GM19467 (cell line): ENCODE measurements at regions not wholly inside any gene's neighbourhood (a gene's known extent, or its start where the extent isn't known, plus 50 kb on each side); places are given as distances from the start of the nearest gene placed in this dataset.
"Not testable (repeated sequence)": the region's sequence is repeated elsewhere in the genome, so short reads cannot be mapped to it uniquely, and the experiment has no call there.

Experiments used
- ATAC-seq: cut with Tn5 transposase; IDR thresholded peaks from one replicate; pipeline ENCODE4 v1.9.1; 2021; ENCODE audit warnings: mild to moderate bottlenecking, moderate library complexity; ENCODE audit not compliant: unreplicated experiment

DNA sequence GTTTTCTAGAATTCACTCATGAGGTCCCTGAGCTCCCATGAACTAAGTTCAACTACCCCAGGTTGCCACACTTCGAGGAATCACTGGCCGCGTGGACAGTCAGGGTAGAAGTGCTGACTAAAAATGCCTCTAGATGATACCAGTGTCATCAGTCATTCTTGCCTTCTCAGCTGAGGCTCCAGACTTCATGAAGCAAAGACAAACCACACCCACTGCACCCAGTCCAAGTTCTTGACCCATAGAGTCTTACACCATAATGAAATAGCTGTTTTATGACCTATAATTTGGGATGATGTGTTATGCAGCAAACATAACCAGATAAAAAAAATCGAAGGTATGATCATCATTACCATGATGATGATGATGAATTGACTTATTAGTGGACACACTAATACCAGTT is 632.9 kb upstream of the TLE4 start:
- no peak for ATAC-seq

DNA sequence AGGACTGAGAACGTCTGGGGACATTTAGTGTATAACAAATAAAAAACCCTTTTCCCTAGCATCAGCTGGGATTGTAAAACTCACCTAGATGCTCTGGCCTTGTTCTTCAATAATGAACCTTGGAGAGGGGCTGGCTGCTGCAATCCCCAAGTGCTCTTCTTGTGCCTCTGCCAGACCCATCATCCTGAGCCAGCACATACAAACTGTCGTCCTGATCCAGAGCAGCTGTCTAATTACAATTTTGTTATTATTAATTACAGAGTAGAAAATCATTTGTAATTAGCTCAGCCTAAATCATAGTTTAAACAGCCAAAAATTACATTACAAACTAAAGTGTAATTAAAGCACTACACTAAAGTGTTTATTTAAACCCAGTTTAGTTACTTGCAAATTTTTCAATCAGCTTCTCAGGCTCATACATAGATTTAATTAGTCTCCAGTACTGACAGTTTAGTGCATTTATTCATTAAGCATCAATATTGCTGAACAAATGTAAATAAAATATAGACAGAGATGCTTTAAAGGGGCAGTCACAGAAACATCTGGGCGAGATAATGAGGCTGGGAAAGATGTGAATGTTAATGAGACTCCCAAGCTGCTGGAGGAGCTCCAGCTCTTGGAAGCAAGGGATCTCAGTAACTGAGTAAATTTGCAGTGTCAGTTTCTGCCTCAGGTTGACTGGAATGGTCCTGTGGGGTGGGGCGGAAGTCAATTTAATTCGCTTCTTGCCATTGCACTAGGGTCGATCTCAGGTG is 632.3 kb upstream of the TLE4 start:
- ATAC-seq, result no peak

- ATAC-seq, result no peak
Measured at GRCh38 chr9:78940121-78940855, 631.5 kb upstream of the TLE4 start.

GRCh38 chr9:78954286-78954685 is 617.5 kb upstream of the TLE4 start:
- no peak for ATAC-seq

DNA sequence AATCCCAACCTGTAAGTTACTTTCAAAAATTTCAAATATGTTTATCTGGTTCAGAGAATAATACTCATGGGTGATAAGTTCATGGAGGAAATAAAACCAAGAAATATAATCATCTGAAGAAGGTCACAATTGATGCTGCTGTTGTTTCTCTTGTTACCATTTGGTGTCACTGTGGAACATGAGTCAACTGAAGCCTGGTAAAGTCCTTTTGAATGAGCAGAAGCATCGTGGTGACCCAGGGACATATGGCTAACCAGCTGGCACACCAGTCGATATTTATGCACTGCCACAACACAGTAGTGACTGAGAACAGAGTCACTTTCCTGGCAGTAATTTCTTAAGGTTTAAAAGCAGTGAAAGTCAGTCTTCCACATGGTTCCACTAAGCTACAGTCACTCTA is 612.9 kb upstream of the TLE4 start:
- ATAC-seq, result no peak

- no peak for ATAC-seq
Measured at GRCh38 chr9:78962156-78962555, 609.6 kb upstream of the TLE4 start.

GRCh38 chr9:78963911-78964310 is 607.9 kb upstream of the TLE4 start:
- no peak for ATAC-seq

DNA sequence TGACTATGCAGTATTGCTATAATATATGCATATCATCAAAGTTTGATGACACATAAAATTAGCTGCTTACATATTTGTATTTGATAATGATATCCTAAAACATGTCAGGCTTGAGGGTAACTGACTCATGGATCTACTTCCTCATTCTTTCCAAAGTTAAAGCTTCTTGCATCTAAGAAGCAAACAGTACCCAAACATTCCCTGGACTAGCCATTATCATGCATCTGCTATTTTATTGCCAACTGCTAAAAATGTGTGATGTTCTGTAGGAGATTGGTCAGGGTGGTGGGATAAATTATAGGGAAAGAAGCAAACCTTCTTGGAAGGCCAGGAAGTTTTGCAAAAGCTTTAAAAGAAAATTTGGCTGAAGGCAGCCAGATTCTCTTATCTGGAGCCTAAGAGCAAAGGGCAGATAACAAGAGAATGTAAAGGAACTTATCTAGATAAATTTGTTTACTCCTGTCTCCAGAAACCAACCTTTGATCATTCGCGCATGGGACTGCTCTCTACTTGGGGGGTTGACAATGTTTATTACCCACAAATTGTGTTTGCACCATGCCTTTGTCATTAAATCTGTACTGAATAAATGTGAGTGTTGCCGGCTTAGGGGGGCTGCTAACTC is 604.1 kb upstream of the TLE4 start:
- ATAC-seq, result no peak

DNA sequence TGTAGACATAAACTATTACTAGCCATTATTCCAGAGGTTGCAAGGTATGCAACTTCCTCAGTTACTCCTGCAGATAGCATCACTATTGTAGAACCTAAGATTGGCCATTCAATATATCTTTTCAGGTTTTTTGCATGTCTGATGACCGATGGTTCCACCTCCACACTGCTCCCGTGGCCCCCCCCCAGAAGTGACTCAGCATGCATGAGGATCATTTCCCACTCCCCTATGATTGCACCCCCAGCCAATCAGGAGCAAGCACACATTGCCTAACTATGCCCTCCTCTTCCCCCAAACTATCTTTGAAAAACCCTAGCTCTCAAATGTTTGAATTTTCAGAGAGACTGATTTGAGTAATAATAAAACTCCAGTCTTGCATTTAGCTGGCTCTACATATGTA is 601.4 kb upstream of the TLE4 start:
- ATAC-seq, result no peak

- ATAC-seq, result no peak
Measured at GRCh38 chr9:78971540-78971939, 600.2 kb upstream of the TLE4 start.

DNA sequence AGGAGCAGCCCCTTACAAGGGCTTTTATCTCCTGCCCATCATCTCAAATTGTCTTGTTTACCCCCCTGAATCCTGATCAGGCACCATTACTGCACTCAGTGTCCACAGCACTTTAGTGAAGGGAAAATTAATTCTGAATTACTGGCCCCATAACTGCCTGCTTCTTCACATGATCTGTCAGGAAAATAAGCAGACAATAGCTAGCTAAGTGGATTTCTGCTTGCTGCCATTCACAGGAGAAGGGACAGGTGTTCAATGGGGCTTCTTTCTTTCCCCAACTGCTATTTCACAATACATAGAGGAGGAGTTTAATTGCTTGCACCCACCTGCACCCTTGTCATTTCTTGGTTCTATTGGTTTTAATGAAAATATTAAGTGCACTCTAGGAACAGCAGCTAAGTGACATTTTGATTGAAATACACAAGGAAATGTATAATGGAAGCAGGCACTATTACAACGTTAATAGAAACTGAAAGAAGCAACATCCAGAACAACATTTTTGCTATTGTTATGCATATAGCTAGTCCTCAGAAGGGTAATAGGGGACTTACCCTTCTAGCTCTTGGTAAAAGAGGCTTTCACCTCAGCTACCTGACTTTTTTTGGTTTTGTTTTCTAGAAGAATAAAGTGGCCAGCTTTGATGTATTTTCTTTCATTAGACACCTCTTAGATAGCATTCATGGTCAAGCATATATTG is 599.3 kb upstream of the TLE4 start:
- ATAC-seq, result no peak

DNA sequence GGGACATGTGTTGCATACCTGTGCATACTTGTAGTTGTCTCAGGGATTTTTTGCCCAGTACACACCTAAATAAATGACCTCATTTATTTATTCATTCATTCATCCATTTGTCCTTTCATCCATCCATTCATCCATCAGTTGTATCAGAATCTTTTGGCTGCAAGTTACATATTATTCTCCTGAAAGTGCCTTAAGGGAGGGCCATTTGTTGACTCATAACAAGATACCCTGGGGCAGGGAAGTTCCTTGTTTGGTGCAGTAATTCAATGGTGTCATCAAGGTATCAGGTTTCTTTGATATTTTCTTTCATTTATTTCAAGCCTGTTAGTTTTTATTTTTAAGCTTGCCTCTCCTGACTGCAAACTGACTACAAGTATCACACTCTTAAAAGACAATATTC is 597.9 kb upstream of the TLE4 start:
- no peak for ATAC-seq

DNA sequence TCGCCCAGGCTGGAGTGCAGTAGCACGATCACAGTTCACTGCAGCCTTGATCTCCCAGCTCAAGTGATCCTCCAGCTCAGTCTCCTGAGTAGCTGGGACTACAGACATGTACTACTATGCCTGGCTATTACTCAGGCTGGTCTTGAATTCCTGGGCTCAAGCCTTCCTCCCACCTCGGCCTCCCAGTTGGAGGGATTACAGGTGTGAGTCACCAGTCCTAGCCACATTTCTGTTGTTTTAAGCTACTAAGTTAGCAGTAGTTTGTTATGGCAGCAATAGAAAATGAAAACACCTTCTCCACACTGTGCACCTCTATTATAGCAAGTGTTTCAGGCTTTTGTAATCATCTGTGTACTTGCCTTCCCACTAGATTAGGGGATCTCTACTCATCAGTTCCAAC is 588.9 kb upstream of the TLE4 start:
- ATAC-seq, result no peak

GRCh38 chr9:78985084-78985738 is 586.6 kb upstream of the TLE4 start:
- no peak for ATAC-seq

DNA sequence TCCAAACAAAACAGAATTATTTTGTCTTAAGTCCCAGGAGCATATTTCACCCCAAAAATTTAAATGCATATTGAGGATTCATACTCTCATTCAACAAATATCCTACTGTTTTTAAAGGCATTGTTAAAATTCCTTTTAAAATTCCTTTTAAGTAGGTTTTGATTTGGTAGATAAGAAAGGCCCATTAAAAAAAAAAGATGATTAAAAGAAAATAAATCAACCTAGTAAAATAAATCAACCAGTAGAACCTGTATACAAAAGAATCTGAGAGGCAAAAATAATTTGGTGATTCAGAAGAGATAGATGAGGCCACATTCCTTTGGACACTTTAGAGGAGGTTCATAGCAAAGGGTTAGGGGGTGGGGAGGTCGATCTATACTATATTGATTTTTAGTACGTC is 585.3 kb upstream of the TLE4 start:
- ATAC-seq, result no peak

DNA sequence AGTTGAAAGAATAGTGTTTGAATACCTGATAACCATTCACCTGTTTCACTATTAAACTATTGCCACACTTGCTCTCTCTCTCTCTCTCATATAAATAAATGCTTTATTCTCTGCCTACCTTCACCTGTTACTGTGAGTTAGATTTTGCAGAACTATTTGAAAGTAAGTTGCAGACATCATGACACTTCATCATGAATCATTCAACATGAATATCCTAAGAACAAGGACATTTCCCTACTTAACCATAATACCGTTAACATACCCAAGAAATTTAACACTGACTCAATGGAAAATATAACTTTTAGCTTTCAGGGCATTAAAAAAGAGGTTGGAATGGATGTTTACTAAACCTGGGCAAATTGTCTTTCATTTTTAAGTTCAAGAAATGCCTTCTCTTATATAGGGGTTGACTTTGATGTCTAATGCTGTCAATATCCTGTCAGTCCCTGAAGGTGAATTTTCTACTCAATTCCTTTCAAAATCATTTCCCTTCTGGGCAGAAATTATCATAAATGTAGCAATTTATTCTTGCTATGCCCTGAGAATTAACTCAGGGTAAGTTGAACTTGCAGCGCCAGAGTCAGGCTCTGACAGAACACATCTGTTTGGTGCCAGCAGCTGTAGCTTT is 582.6 kb upstream of the TLE4 start:
- no peak for ATAC-seq

DNA sequence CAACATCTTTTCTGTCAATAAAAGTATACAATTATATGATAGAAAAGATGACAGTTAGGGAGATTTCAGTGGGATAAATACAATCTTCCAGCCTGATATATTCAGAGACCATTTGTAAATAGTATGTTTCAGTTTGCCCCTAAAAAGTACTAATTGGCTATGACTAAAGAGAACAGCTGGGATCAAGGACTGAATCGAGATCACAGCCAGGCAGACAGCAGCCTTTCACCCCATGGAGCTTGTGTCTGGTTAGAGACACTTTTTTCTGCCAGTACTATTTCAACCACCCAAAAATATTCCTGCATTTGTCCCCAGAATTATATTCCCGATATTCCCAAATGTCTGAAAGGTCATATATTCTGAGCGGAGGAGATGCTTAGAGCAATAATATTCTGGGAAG is 577.3 kb upstream of the TLE4 start:
- no peak for ATAC-seq

DNA sequence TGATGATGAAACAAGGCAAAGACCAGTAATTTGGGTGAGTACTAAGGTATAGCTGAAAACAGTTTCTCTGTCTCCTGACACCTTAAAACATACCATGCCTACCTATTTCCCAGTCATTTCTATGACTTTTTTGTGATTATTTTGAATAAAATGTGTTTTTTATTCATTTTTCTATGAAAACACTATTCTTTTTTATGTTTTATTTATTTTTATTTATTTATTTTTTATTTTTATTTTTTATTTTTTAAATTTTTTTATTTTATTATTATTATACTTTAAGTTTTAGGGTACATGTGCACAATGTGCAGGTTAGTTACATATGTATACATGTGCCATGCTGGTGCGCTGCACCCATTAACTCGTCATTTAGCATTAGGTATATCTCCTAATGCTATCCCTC is 576.8 kb upstream of the TLE4 start:
- ATAC-seq, result not testable (repeated sequence)

GRCh38 chr9:78997296-78997695 is 574.5 kb upstream of the TLE4 start:
- no peak for ATAC-seq

DNA sequence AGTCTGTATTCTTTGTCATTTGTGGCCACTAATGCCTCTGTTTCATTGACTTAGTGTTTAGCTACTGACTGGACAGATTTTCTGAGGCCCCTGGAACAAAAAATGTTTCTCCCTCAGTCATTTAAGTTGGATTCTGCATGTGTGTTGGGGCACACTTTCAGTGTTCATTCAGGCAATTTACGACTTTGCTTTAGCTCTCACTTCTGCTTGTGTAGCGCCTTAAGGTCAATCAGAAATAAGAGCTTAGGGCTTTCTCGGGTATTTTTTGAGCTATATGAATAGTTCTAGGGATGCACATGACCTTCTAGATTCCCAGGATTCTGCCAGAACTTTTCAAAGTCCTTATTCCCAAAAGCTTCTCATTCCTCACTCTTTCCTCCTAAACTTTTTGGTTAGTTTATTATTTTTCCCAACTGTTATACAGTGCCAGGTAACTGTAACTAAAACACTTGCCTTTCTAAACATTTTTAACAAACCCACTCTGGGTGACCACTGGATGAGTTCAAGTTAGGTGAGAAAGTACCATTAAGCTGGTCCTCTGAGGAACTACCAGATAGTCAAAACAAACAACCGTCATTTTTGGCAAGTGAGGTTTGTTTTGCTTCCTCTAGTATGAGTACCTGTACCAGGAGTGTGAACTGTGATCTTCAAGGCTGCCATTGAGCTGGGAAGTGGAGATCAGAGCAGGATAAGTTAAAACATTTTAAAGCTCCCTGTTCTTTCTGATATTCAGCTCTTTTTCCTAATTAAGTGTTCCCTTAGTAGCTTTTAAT is 571.3 kb upstream of the TLE4 start:
- no peak for ATAC-seq
